Esophagus squamous epithelium (tissue), 4 donors: ENCODE measurements at regions not wholly inside any gene's neighbourhood (a gene's known extent, or its start where the extent isn't known, plus 50 kb on each side); places are given as distances from the start of the nearest gene placed in this dataset.

Source experiments
- CTCF ChIP-seq, 6 experiments: fragments of 450-650 bp in 4 of 6; fragments of 200-600 bp in 2 of 6; sonication (generic) in 2 of 6; IDR thresholded peaks; one replicate each; pipeline ENCODE4 v1.5.1; 2016 to 2019; ENCODE audit warnings: antibody characterized with exemption in 6 of 6, mild to moderate bottlenecking in 4 of 6, moderate library complexity in 4 of 6
- POLR2A ChIP-seq, 4 donors: fragments of 450-650 bp; IDR thresholded peaks; one replicate each; pipeline ENCODE4 v1.6.1; 2017; ENCODE audit warnings: antibody characterized with exemption in 4 of 4, mild to moderate bottlenecking in 4 of 4, moderate library complexity in 3 of 4

GRCh38 chr7:116429986-116430619, 69.4 kb upstream of the CAV2 start:
- TF ChIP-seq POLR2A (IDR thresholded peaks at IDR 0.05) (no peak), CTCF (IDR thresholded peaks at IDR 0.05) (no peak)
